H54 (cell line): ENCODE measurements at regions not wholly inside any gene's neighbourhood (a gene's known extent, or its start where the extent isn't known, plus 50 kb on each side); places are given as distances from the start of the nearest gene placed in this dataset.

Source experiments
- DNase-seq: peaks from one replicate; pipeline ENCODE4 v3.0.0; 2011; ENCODE audit warnings: low spot score, mixed read lengths; ENCODE audit not compliant: insufficient read length
- FAIRE-seq: peaks from 3 replicates; lab custom pipeline; 2011; peaks lifted over from hg19 to GRCh38; lab: Jason Lieb, UNC
- POLR2A ChIP-seq: IDR thresholded peaks from 2 replicates; pipeline ENCODE4 v1.6.1; 2011; ENCODE audit warnings: low read depth, mild to moderate bottlenecking, low read length

DNA sequence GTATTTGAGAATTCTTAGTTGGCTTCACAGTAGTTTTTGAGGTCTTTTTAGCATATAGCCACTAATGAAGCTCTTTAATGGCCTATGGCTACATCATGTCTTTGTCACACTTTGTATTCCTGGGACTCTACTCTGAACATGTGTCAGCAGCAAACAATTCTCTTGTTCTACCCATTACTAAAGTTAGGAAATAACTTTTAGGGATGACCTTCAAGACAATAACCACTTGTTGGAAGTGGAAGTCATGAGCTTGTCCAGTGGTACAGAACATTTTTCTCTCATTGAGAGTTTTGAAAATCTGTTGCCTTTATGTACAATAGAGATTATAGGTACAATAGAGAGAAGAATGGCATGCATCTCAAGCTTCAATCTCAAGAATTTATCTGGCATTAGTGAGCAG lies 571.6 kb upstream of the JAG1 start:
- TF ChIP-seq POLR2A, result no peak
- no peak for DNase-seq
- no peak for FAIRE-seq

DNA sequence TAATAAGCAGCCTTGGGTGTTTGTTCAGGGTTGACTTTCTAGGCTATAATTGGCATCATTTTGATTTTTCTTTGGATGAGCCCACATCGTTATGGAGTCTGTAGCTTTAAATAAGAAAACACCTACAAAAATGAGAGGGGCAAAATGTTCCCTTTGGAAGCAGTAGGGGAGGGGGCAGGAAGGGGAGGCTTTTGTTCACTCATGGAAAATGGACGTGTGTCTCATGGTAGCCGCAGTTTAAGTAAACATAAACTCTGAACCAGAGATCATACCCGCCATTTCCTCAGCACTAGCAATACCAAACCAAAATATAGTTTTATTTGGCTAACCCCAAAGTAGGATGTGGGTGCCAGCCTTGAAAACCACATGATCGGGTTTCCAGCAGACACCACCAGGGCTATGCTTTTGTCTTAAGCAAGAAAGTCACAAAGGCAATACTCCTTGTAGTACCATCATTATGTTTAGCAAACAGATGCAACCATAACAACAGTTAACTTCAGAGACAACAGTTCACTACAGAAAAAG lies 572.5 kb upstream of the JAG1 start:
- DNase-seq (no peak), FAIRE-seq (no peak)

GRCh38 chr20:11247046-11248010 lies 573.5 kb upstream of the JAG1 start:
- TF ChIP-seq POLR2A, result no peak
- DNase-seq (no peak), FAIRE-seq (no peak)

More for the DNA sequence above, 572.5 kb upstream of the JAG1 start:
- TF ChIP-seq POLR2A, result no peak

DNA sequence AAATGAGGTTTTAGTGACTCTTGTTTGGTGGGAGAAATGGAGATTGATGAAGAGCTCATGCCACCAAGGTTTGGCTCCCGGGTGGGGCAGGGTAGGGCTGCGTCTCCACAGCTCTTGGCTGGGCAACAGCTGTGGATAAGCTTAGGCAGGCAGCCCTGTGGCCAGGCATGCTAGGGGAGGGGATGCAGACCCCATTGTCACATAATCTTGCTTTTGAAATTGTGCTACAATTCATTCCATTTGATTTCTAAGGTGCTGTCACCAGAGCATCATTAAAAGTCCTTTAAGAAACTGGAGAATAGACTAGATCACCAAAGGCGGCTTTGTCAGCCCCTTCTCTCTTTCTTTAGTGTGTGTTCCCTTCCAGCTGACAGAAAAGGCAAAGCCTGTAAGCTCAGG lies 574.2 kb upstream of the JAG1 start:
- FAIRE-seq (no peak), DNase-seq (no peak)
- TF ChIP-seq POLR2A, result no peak

DNA sequence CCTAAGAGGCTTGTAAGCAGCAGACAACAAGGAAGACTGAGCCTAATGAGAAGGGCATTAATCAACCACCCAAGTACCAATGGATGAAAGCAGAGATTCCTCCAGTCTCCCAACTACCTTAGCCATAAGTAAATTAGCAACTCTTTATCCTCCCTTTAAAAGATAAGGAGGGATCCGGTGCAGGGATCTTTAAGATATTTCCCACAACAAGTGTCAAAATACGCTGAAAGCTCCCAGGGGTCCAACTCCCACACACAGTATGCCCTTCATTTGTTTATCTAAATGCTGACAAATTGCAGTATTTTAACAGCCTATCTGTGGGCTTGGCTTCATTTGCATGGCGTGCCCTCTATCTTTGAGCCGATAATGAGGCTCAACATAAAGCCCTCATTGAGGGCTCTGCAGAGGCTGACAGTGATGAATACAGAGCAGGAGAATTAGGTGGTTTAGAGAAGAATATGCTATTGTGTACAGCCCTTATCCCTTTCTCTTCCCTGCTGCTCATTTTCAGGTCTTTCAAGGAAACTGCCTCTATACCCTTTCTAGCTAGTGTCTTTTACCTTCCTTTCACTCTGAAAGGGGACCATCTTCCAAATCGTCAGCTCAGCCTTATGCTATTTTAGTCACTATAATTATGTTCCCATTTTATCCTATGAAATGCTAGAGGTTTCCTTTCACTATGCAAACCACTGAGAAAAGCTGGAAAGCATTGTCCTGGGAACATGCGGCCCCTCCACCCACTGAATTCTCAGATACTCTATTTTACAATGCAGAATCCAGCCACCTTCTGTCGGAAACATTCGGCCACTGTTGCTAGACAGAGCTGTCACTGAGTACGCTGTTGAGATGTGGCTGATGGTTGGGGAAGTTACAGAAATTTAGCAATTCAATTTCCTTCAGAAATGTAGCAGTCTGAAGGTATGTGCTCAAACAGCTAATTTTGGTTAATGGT lies 575.2 kb upstream of the JAG1 start:
- no peak for TF ChIP-seq POLR2A
- no peak for DNase-seq
- no peak for FAIRE-seq

DNA sequence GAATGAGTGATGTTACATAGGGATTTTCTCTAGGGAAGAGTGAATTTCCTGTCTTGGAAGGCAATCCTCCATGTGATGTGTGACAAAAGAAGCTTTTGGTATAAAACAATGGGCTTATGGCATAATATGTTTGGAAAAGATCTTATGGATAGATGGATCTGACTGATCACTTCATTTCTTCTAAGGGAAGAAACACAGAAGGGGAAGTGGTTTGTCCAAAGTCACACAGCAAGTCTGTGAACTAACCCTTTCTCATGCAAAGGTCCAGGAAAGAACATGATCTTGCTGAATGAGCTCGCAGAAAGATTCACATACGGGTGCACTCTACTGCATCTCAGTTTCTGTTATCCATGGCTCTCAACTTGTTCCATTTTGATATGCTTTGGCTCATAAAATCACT lies 575.9 kb upstream of the JAG1 start:
- DNase-seq (no peak), FAIRE-seq (no peak)
- TF ChIP-seq POLR2A, result no peak

- FAIRE-seq, result no peak
- no peak for TF ChIP-seq POLR2A
- no peak for DNase-seq
Measured at GRCh38 chr20:11252447-11252846, 578.6 kb upstream of the JAG1 start.

- FAIRE-seq (no peak), DNase-seq (no peak)
- no peak for TF ChIP-seq POLR2A
Measured at GRCh38 chr20:11255455-11255854, 581.7 kb upstream of the JAG1 start.

DNA sequence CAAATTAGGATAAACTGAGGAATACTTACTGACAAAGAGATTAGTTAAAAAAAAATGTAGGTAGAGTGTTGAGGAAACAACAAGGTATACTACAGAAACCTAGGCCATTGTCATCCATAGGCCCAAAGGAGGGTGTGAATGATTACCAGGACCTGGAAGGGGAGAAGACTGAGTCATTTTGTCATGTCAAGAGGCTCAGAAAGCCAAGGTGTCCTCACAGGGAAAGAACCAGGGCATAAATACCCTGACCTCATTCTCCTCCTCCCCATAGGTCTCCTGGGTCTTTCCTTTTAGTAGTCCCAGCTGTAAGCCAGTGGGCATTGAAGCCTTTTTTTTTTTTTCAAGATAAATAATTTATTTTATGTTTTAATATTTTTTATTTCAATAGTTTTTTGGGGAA lies 582.1 kb upstream of the JAG1 start:
- no peak for FAIRE-seq
- TF ChIP-seq POLR2A, result no peak

GRCh38 chr20:11260611-11261010 lies 586.8 kb upstream of the JAG1 start:
- TF ChIP-seq POLR2A, result no peak
- no peak for DNase-seq
- FAIRE-seq, result no peak

More for the DNA sequence above, 582.1 kb upstream of the JAG1 start:
- no peak for DNase-seq

DNA sequence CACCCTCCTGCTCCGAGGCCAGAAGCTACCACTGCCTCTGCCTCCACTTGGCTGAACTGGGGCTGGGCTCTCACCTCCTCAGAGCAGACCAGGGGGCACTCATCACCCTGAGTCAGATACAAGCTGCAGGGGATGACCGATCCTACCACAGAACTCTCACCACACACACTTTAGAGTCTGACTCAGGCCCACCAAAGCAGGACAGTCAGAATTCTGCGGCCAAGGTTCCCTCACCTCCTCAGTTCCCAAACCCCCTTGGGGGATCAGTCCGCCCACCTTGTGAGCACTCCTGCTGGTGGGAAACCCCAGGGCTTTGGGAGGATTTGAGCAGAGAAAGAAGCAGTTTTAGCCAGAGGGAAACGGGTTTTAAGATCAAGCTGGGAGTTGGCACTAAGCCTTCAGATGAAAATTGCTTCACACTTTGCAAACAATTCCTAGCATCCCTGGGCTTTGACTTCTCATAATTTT lies 587.8 kb upstream of the JAG1 start:
- DNase-seq (peak; percentile 65), FAIRE-seq (peak; percentile 85)
- TF ChIP-seq POLR2A, result no peak

GRCh38 chr20:11266571-11266970 lies 592.8 kb upstream of the JAG1 start:
- no peak for TF ChIP-seq POLR2A
- DNase-seq (no peak), FAIRE-seq (no peak)

DNA sequence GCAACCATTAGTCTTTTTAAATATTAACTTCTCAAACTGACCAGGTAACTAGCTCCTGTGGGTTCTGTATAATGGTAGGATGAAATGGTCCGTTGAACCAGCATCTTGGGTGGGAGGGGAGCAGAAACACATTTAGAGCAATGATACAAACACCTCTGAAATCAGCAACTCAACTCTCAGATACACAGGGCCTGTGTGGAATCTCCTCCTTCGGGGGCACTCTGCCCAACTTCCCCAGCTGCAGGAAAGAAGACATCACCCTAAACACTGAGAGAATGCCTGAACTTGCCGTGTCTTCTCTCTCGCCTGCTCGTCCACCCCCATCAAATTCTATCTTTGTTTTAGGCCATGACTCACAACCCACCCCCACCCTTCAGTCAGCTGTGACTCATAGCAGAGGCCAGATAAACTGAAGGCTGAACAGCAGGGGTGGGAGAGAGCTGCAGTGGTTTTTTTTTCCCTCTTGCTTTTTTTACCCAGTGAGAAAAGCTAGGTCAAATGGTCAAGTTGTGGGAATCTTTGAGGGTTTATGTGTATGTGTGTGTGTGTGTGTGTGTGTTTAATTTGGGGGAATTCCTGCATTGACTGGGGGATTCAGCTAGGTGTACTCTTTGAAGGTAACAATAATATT lies 593.4 kb upstream of the JAG1 start:
- peak; percentile 65 for DNase-seq

GRCh38 chr20:11267762-11268335 lies 594.0 kb upstream of the JAG1 start:
- DNase-seq (no peak), FAIRE-seq (no peak)
- no peak for TF ChIP-seq POLR2A

More for the DNA sequence above, 593.4 kb upstream of the JAG1 start:
- FAIRE-seq, result peak; percentile 76
- no peak for TF ChIP-seq POLR2A
